ENCODE measurements at regions not wholly inside any gene's neighbourhood (a gene's known extent, or its start where the extent isn't known, plus 50 kb on each side); places are given as distances from the start of the nearest gene placed in this dataset.

DNA sequence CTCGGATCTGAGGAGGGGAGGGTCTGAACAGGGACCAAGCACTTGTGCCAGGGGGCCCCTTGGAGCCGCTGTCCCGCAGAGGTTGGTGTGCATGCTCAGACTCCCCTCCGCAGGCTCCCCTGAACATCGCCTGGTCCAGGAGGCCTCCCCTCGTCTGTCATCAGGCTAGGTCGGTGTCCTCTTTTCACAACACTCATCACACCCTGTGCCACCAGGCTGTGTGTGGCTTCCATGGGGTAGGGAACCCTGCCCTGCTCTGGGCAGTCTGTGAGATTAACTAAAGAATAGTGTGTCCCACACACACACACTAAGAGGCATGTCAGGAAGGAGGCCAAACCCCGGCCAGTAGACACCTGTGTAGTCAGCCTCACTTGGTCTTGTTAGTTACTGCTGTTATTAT, 119.3 kb downstream of the C5orf15 start:
- TF ChIP-seq, protein P1, sequence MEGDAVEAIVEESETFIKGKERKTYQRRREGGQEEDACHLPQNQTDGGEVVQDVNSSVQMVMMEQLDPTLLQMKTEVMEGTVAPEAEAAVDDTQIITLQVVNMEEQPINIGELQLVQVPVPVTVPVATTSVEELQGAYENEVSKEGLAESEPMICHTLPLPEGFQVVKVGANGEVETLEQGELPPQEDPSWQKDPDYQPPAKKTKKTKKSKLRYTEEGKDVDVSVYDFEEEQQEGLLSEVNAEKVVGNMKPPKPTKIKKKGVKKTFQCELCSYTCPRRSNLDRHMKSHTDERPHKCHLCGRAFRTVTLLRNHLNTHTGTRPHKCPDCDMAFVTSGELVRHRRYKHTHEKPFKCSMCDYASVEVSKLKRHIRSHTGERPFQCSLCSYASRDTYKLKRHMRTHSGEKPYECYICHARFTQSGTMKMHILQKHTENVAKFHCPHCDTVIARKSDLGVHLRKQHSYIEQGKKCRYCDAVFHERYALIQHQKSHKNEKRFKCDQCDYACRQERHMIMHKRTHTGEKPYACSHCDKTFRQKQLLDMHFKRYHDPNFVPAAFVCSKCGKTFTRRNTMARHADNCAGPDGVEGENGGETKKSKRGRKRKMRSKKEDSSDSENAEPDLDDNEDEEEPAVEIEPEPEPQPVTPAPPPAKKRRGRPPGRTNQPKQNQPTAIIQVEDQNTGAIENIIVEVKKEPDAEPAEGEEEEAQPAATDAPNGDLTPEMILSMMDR (conservative IDR thresholded peaks at IDR 0.05; ENCODE audit: low read length) = no peak
- no peak for TF ChIP-seq EZH2phosphoT487 (IDR thresholded peaks at IDR 0.05; ENCODE audit: borderline replicate concordance, low read depth, low read length)

All from OCI-LY7 (cell line).